Chondrocyte (in vitro differentiated cells): ENCODE measurements at regions not wholly inside any gene's neighbourhood (a gene's known extent, or its start where the extent isn't known, plus 50 kb on each side); places are given as distances from the start of the nearest gene placed in this dataset.

Experiments
- DNase-seq: peaks from one replicate; pipeline ENCODE4 v3.0.0; 2021; ENCODE audit warnings: mixed read lengths, low spot score
- H3K27ac Mint-ChIP-seq: one replicate; pipeline ENCODE4 v1.8.0; 2021; ENCODE audit warnings: mild to moderate bottlenecking, moderate library complexity, mixed read lengths; ENCODE audit not compliant: unreplicated experiment
- H3K27me3 Mint-ChIP-seq: 2 replicates; pipeline ENCODE4 v1.8.0; 2021; ENCODE audit warnings: low read depth, mixed read lengths
- H3K36me3 Mint-ChIP-seq: 2 replicates; pipeline ENCODE4 v1.8.0; 2021; ENCODE audit warnings: low read depth, mixed read lengths
- H3K4me1 Mint-ChIP-seq: 2 replicates; pipeline ENCODE4 v1.8.0; 2021; ENCODE audit warnings: low read depth, mild to moderate bottlenecking, mixed read lengths
- H3K4me3 Mint-ChIP-seq: one replicate; pipeline ENCODE4 v1.8.0; 2021; ENCODE audit warnings: mild to moderate bottlenecking, moderate library complexity, mixed read lengths; ENCODE audit not compliant: unreplicated experiment
- H3K9me3 Mint-ChIP-seq: 2 replicates; pipeline ENCODE4 v1.8.0; 2021; ENCODE audit warnings: low read depth, mixed read lengths
- CTCF ChIP-seq: fragments of 200-600 bp; sonication (generic); IDR thresholded peaks from 2 replicates; pipeline ENCODE4 v1.5.0; 2021; ENCODE audit warnings: antibody characterized with exemption, mild to moderate bottlenecking, moderate library complexity

GRCh38 chr2:215664847-215665525, 229.1 kb upstream of the FN1 start:
- DNase-seq, result no peak
- H3K4me3 Mint-ChIP-seq, result no peak overlapping the region
- peak overlapping the region; percentile 52 for H3K27ac Mint-ChIP-seq
- no peak for TF ChIP-seq CTCF
- peaks cover 79% of the 10 kb centered on the region for H3K4me1 Mint-ChIP-seq
- no peaks in the 10 kb centered on the region for H3K36me3 Mint-ChIP-seq
- H3K9me3 Mint-ChIP-seq, result no peaks in the 10 kb centered on the region
- no peaks in the 10 kb centered on the region for H3K27me3 Mint-ChIP-seq

- no peak overlapping the region for H3K4me3 Mint-ChIP-seq
- no peaks in the 10 kb centered on the region for H3K27me3 Mint-ChIP-seq
- no peak for TF ChIP-seq CTCF
- peaks cover 90% of the 10 kb centered on the region for H3K4me1 Mint-ChIP-seq
- no peaks in the 10 kb centered on the region for H3K9me3 Mint-ChIP-seq
- no peak for DNase-seq
- H3K27ac Mint-ChIP-seq, result peak overlapping the region; percentile 70
- H3K36me3 Mint-ChIP-seq, result no peaks in the 10 kb centered on the region
Measured at GRCh38 chr2:215662715-215663114, 226.8 kb upstream of the FN1 start.

- Mint-ChIP-seq H3K36me3 (peaks cover 3% of the 10 kb centered on the region), H3K4me3 (no peak overlapping the region), H3K27ac (peak overlapping the region; percentile 84), H3K9me3 (no peaks in the 10 kb centered on the region), H3K27me3 (no peaks in the 10 kb centered on the region), H3K4me1 (peaks cover 95% of the 10 kb centered on the region)
- TF ChIP-seq CTCF, result no peak
- DNase-seq, result peak; percentile 77
Measured at GRCh38 chr2:215660687-215661086, 224.8 kb upstream of the FN1 start.

- DNase-seq, result no peak
- no peak for TF ChIP-seq CTCF
- H3K4me1 Mint-ChIP-seq, result peaks cover 95% of the 10 kb centered on the region
- peaks cover 3% of the 10 kb centered on the region for H3K36me3 Mint-ChIP-seq
- no peak overlapping the region for H3K4me3 Mint-ChIP-seq
- H3K9me3 Mint-ChIP-seq, result no peaks in the 10 kb centered on the region
- H3K27me3 Mint-ChIP-seq, result no peaks in the 10 kb centered on the region
- H3K27ac Mint-ChIP-seq, result peak overlapping the region; percentile 76
Measured at GRCh38 chr2:215659650-215660049, 223.8 kb upstream of the FN1 start.

- peaks cover 95% of the 10 kb centered on the region for H3K4me1 Mint-ChIP-seq
Measured at GRCh38 chr2:215658635-215659305, 222.9 kb upstream of the FN1 start.

More at GRCh38 chr2:215658635-215659305, 222.9 kb upstream of the FN1 start:
- TF ChIP-seq CTCF, result no peak
- H3K27ac Mint-ChIP-seq, result peak overlapping the region; percentile 76
- H3K9me3 Mint-ChIP-seq, result no peaks in the 10 kb centered on the region
- H3K27me3 Mint-ChIP-seq, result no peaks in the 10 kb centered on the region
- no peak overlapping the region for H3K4me3 Mint-ChIP-seq
- DNase-seq, result no peak
- H3K36me3 Mint-ChIP-seq, result peaks cover 3% of the 10 kb centered on the region
